ENCODE measurements at regions not wholly inside any gene's neighbourhood (a gene's known extent, or its start where the extent isn't known, plus 50 kb on each side); places are given as distances from the start of the nearest gene placed in this dataset.

DNA sequence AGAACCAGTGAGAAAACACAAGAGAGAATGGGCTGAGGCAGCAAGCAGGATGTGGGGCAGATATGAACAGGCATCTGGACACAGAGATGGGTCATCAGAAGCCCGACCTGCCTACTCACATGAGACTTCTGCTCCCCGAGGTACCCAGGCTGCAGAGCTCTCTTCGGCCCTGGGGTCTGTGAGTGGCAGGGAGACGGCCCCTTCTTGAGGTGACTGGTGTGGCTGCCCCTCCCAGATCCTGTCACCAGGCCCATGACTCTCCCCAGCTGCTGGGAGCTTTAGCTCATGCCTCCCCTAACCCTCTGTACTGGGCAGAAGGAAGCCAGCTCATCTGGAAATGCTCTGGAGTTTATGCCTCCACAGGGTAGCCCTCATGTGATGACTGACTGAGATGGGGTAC lies 157.6 kb upstream of the PCBD1 start (continued):
- no peak for TF ChIP-seq TCF7L2 (IDR thresholded peaks at IDR 0.05; ENCODE audit: low read depth, low read length)
- no peak for TF ChIP-seq SRSF3 (IDR thresholded peaks at IDR 0.05; ENCODE audit: insufficient read depth, low read length)
- TF ChIP-seq, protein P1, sequence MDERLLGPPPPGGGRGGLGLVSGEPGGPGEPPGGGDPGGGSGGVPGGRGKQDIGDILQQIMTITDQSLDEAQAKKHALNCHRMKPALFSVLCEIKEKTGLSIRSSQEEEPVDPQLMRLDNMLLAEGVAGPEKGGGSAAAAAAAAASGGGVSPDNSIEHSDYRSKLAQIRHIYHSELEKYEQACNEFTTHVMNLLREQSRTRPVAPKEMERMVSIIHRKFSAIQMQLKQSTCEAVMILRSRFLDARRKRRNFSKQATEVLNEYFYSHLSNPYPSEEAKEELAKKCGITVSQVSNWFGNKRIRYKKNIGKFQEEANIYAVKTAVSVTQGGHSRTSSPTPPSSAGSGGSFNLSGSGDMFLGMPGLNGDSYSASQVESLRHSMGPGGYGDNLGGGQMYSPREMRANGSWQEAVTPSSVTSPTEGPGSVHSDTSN (CRISPR knock-in tag; IDR thresholded peaks at IDR 0.05; ENCODE audit: low read depth), result no peak
- TF ChIP-seq, protein P1 (tag; conservative IDR thresholded peaks at IDR 0.05; ENCODE audit: low read depth), result no peak
- no peak for TF ChIP-seq RBM25 (IDR thresholded peaks at IDR 0.05; ENCODE audit: low read depth, low read length, severe bottlenecking)
- TF ChIP-seq, protein P2, sequence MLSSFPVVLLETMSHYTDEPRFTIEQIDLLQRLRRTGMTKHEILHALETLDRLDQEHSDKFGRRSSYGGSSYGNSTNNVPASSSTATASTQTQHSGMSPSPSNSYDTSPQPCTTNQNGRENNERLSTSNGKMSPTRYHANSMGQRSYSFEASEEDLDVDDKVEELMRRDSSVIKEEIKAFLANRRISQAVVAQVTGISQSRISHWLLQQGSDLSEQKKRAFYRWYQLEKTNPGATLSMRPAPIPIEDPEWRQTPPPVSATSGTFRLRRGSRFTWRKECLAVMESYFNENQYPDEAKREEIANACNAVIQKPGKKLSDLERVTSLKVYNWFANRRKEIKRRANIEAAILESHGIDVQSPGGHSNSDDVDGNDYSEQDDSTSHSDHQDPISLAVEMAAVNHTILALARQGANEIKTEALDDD (IDR thresholded peaks at IDR 0.05), result no peak
- no peak for TF ChIP-seq NRF1 (conservative IDR thresholded peaks at IDR 0.05 in 1 of 2, IDR thresholded peaks at IDR 0.05 in 1 of 2)

DNA sequence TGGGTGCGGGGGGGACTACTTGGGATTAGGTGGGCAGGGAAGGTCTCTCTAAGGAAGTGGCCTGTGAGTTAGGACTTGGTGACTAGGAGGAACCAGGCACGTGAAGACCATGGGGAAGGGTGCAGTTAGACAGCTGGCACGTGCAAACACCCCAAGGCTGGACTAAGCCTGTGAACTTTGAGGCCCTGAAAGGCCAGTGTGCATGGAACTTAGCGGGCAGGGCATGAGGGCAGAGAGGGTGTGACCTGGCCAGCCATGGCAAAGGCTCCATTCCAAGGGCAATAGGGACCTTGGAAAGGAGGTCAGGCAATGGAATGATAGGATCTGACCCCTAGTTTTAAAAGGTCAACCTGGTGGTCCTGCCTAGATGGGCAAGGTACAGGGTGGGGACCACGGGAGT lies 158.4 kb upstream of the PCBD1 start:
- BruUV-seq (replicated peaks), result no TSS peak
- H3K27ac ChIP-seq (ENCODE audit: extremely low read depth, low read depth, low read length), result no peak overlapping the region
- no peaks in the 10 kb centered on the region for H3K9me3 ChIP-seq (replicated peaks; ENCODE audit: control insufficient read depth, insufficient read depth, low read depth, low read length)
- POLR2A ChIA-PET, result interaction anchor here (0.6 kb wide), 1 partner anchor 1509 kb away, joined by 3 read pairs; no protein-coding TSS in a partner anchor
- H3K36me3 ChIP-seq (ENCODE audit: control insufficient read depth, insufficient read depth, low read length), result no peaks in the 10 kb centered on the region
- ATAC-seq (no peak), FAIRE-seq (no peak), DNase-seq (ENCODE audit: extremely low read depth in 1 of 4, low spot score in 3 of 4) (no peak)
- H3K9ac ChIP-seq (ENCODE audit: insufficient read depth in 1 of 2, low read depth in 2 of 2, low read length in 2 of 2), result no peak overlapping the region
- H2AFZ ChIP-seq (ENCODE audit: low read depth, low read length), result no peak overlapping the region
- H3K79me2 ChIP-seq (ENCODE audit: control insufficient read depth, insufficient read depth, low read length), result no peaks in the 10 kb centered on the region
- WGBS (ENCODE audit: insufficient coverage, low coverage, missing lambda C conversion rate), result 0% methylated on average over 5 of the region's 5 CpGs
- peaks cover 14% of the 10 kb centered on the region for H4K20me1 ChIP-seq (replicated peaks; ENCODE audit: control insufficient read depth, insufficient read depth, low read length)
- TF ChIP-seq ZNF695 (CRISPR knock-in tag; IDR thresholded peaks at IDR 0.05), result no peak
- TF ChIP-seq ZNF57 (CRISPR knock-in tag; IDR thresholded peaks at IDR 0.05), result no peak
- no peak for TF ChIP-seq CBX5 (IDR thresholded peaks at IDR 0.05; ENCODE audit: borderline replicate concordance, low read depth)
- no peak for TF ChIP-seq BRD9 (IDR thresholded peaks at IDR 0.05; ENCODE audit: low read depth, partially characterized antibody)
- no peak for TF ChIP-seq SREBF1 (IDR thresholded peaks at IDR 0.05; ENCODE audit: borderline replicate concordance, low read depth, low read length)
- no peak for TF ChIP-seq ZNF584 (CRISPR knock-in tag; IDR thresholded peaks at IDR 0.05; ENCODE audit: low read depth)
- TF ChIP-seq, protein P3, sequence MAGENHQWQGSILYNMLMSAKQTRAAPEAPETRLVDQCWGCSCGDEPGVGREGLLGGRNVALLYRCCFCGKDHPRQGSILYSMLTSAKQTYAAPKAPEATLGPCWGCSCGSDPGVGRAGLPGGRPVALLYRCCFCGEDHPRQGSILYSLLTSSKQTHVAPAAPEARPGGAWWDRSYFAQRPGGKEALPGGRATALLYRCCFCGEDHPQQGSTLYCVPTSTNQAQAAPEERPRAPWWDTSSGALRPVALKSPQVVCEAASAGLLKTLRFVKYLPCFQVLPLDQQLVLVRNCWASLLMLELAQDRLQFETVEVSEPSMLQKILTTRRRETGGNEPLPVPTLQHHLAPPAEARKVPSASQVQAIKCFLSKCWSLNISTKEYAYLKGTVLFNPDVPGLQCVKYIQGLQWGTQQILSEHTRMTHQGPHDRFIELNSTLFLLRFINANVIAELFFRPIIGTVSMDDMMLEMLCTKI (IDR thresholded peaks at IDR 0.05; ENCODE audit: partially characterized antibody), result no peak
- TF ChIP-seq, protein P4, sequence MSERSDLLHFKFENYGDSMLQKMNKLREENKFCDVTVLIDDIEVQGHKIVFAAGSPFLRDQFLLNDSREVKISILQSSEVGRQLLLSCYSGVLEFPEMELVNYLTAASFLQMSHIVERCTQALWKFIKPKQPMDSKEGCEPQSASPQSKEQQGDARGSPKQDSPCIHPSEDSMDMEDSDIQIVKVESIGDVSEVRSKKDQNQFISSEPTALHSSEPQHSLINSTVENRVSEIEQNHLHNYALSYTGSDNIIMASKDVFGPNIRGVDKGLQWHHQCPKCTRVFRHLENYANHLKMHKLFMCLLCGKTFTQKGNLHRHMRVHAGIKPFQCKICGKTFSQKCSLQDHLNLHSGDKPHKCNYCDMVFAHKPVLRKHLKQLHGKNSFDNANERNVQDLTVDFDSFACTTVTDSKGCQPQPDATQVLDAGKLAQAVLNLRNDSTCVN (CRISPR knock-in tag; IDR thresholded peaks at IDR 0.05), result no peak
- TF ChIP-seq TCF3 (CRISPR knock-in tag; IDR thresholded peaks at IDR 0.05), result no peak
- no peak for TF ChIP-seq EHMT2 (IDR thresholded peaks at IDR 0.05)
- no peaks in the 10 kb centered on the region for H3K4me1 ChIP-seq (replicated peaks in 1 of 2; ENCODE audit: control insufficient read depth in 2 of 2, insufficient read depth in 2 of 2, low read length in 2 of 2)
- no peak overlapping the region for H3K4me3 ChIP-seq
- CTCF ChIA-PET (ENCODE audit: low intra/inter-chr PET ratio), result interaction anchor here (0.9 kb wide), 1 partner anchor 61 kb away, joined by 3 read pairs; no protein-coding TSS in a partner anchor
- H3K9me1 ChIP-seq (ENCODE audit: control insufficient read depth, insufficient read depth, low read length), result no peaks in the 10 kb centered on the region
- no peak overlapping the region for H3K4me2 ChIP-seq (ENCODE audit: insufficient read depth, low read length)
- in situ Hi-C loops (cut with MboI), result no loop called here
- intact Hi-C loops (cut with micrococcal nuclease), result no loop called here
- H3K27me3 ChIP-seq (ENCODE audit: control insufficient read depth in 2 of 2, insufficient read depth in 2 of 2, low read length in 2 of 2), result peaks cover 23 to 90% of the 10 kb centered on the region in 2 experiments

Data from K562 (cell line).